H1 (cell line): ENCODE measurements at regions not wholly inside any gene's neighbourhood (a gene's known extent, or its start where the extent isn't known, plus 50 kb on each side); places are given as distances from the start of the nearest gene placed in this dataset.

Source experiments
- CTCF ChIA-PET: fragments of 300-600 bp; sonication (Branson Sonifier 250); formaldehyde crosslinking; loops from one replicate; lab custom pipeline; 2021; ENCODE audit not compliant: partially characterized antibody; lab: Charles Lee
- POLR2A ChIA-PET: fragments of 300-600 bp; sonication (Branson Sonifier 250); formaldehyde crosslinking; loops from one replicate; lab custom pipeline; 2021; ENCODE audit warnings: inconsistent platforms; ENCODE audit not compliant: partially characterized antibody; lab: Charles Lee
- DNase-seq, 2 experiments: peaks; one replicate each; pipeline versions ENCODE4 v3.0.0 to v3.0.0-alpha.2; 2010 to 2022; ENCODE audit warnings: low spot score in 2 of 2, low read depth in 1 of 2, mixed read lengths in 1 of 2
- FAIRE-seq: peaks from 2 replicates; lab custom pipeline; 2011; peaks lifted over from hg19 to GRCh38; lab: Jason Lieb, UNC
- H2AFZ ChIP-seq: 2 replicates; pipeline ENCODE4 v1.8.1; 2012; ENCODE audit warnings: low read length, inconsistent platforms
- H2AK5ac ChIP-seq: 2 replicates; pipeline ENCODE4 v1.6.1; 2013; ENCODE audit warnings: low read depth, low read length
- H2BK120ac ChIP-seq: replicated peaks from 2 replicates; pipeline ENCODE3; 2013; ENCODE audit warnings: low read depth, low read length, inconsistent platforms
- H2BK12ac ChIP-seq: 2 replicates; pipeline ENCODE4 v1.6.1; 2013; ENCODE audit warnings: low read depth, low read length
- H2BK15ac ChIP-seq: 2 replicates; pipeline ENCODE4 v1.6.1; 2013; ENCODE audit warnings: low read length
- H2BK20ac ChIP-seq: 2 replicates; pipeline ENCODE4 v1.6.1; 2013; ENCODE audit warnings: low read length
- H2BK5ac ChIP-seq: 2 replicates; pipeline ENCODE4 v1.6.1; 2013; ENCODE audit warnings: low read depth, low read length
- H3K14ac ChIP-seq: 2 replicates; pipeline ENCODE4 v1.6.1; 2013; ENCODE audit warnings: inconsistent platforms; ENCODE audit not compliant: insufficient read length
- H3K18ac ChIP-seq: 2 replicates; pipeline ENCODE4 v1.6.1; 2013; ENCODE audit warnings: low read length; ENCODE audit errors: extremely low read depth
- H3K23ac ChIP-seq: 2 replicates; pipeline ENCODE4 v1.6.1; 2013; ENCODE audit warnings: inconsistent platforms; ENCODE audit not compliant: insufficient read length
- H3K23me2 ChIP-seq: 2 replicates; pipeline ENCODE4 v1.6.1; 2013; ENCODE audit warnings: low read depth, low read length
- H3K27ac ChIP-seq: 2 replicates; pipeline ENCODE4 v1.6.1; 2011; ENCODE audit warnings: low read depth, low read length, inconsistent platforms
- H3K27me3 ChIP-seq, 4 experiments: replicated peaks in 1 of 4; 1 replicate in 1 of 4; 2 replicates in 3 of 4; pipeline versions ENCODE4 v1.6.1 to v1.8.1; 2011 to 2013; ENCODE audit warnings: low read length in 3 of 4, mild to moderate bottlenecking in 3 of 4, inconsistent platforms in 2 of 4, mixed read lengths in 2 of 4, moderate library complexity in 1 of 4; ENCODE audit not compliant: control insufficient read depth in 3 of 4, insufficient read depth in 3 of 4; ENCODE audit errors: extremely low read depth in 1 of 4
- H3K36me3 ChIP-seq, 4 experiments: 2 replicates each; pipeline versions ENCODE4 v1.6.1 to v1.8.1; 2011 to 2013; ENCODE audit warnings: mild to moderate bottlenecking in 4 of 4, low read length in 3 of 4, moderate library complexity in 2 of 4, control low read depth in 1 of 4, inconsistent platforms in 1 of 4; ENCODE audit not compliant: insufficient read depth in 4 of 4, control insufficient read depth in 2 of 4
- H3K4ac ChIP-seq: replicated peaks from 2 replicates; pipeline ENCODE3; 2013; ENCODE audit warnings: low read length, low read depth, mixed read lengths, inconsistent platforms; ENCODE audit not compliant: insufficient read length
- H3K4me1 ChIP-seq, 4 experiments: replicated peaks in 1 of 4; 1 replicate in 1 of 4; 2 replicates in 3 of 4; pipeline versions ENCODE4 v1.6.1 to v1.8.1; 2011 to 2013; ENCODE audit warnings: low read length in 3 of 4, inconsistent platforms in 2 of 4, mixed read lengths in 1 of 4; ENCODE audit not compliant: insufficient read depth in 4 of 4, control insufficient read depth in 3 of 4
- H3K4me2 ChIP-seq, 2 experiments: 2 replicates each; pipeline versions ENCODE4 v1.6.1 to v1.8.1; 2011 to 2013; ENCODE audit warnings: low read depth in 2 of 2, low read length in 2 of 2, control low read depth in 1 of 2, inconsistent platforms in 1 of 2, mild to moderate bottlenecking in 1 of 2; ENCODE audit not compliant: insufficient read depth in 1 of 2
- H3K4me3 ChIP-seq, 4 experiments: fragments of 200-600, 300-600 bp in 1 of 4; sonication (generic), shearing (Covaris generic), sonication (Bioruptor Twin) in 1 of 4; 2 replicates each; pipeline versions ENCODE4 v1.5.1 to v1.8.1; 2011 to 2016; ENCODE audit warnings: low read length in 4 of 4, low read depth in 3 of 4, control low read depth in 2 of 4, inconsistent platforms in 2 of 4, mild to moderate bottlenecking in 2 of 4, mixed read lengths in 1 of 4, moderate library complexity in 1 of 4; ENCODE audit not compliant: insufficient read depth in 2 of 4; ENCODE audit errors: extremely low read depth in 1 of 4
- H3K56ac ChIP-seq: replicated peaks from 2 replicates; pipeline ENCODE3; 2013; ENCODE audit warnings: low read depth, mild to moderate bottlenecking, mixed read lengths, low read length, inconsistent platforms; ENCODE audit not compliant: insufficient read length
- H3K79me1 ChIP-seq: 2 replicates; pipeline ENCODE4 v1.6.1; 2013; ENCODE audit warnings: low read depth, low read length, control low read depth
- H3K79me2 ChIP-seq, 2 experiments: 2 replicates each; pipeline versions ENCODE4 v1.6.1 to v1.8.1; 2012 to 2013; ENCODE audit warnings: low read length in 2 of 2, mild to moderate bottlenecking in 2 of 2, inconsistent platforms in 1 of 2; ENCODE audit not compliant: insufficient read depth in 2 of 2, control insufficient read depth in 1 of 2
- H3K9ac ChIP-seq, 4 experiments: replicated peaks in 1 of 4; 1 replicate in 1 of 4; 2 replicates in 3 of 4; pipeline versions ENCODE4 v1.6.1 to v1.8.1; 2011 to 2013; ENCODE audit warnings: low read depth in 3 of 4, low read length in 3 of 4, control low read depth in 2 of 4, mild to moderate bottlenecking in 2 of 4, moderate library complexity in 2 of 4, inconsistent platforms in 1 of 4; ENCODE audit errors: extremely low read depth in 1 of 4
- H3K9me3 ChIP-seq, 2 experiments: 2 replicates each; pipeline versions ENCODE4 v1.6.1 to v1.8.1; 2012 to 2013; ENCODE audit warnings: mild to moderate bottlenecking in 2 of 2, moderate library complexity in 2 of 2, control low read depth in 1 of 2, inconsistent platforms in 1 of 2, low read depth in 1 of 2, low read length in 1 of 2, mixed read lengths in 1 of 2; ENCODE audit not compliant: insufficient read depth in 2 of 2
- H4K20me1 ChIP-seq, 2 experiments: replicated peaks in 1 of 2; 2 replicates each; pipeline versions ENCODE3 to v1.8.1; 2011 to 2013; ENCODE audit warnings: inconsistent platforms in 2 of 2, low read length in 2 of 2, mild to moderate bottlenecking in 1 of 2; ENCODE audit not compliant: insufficient read depth in 2 of 2, control insufficient read depth in 1 of 2
- H4K5ac ChIP-seq: 2 replicates; pipeline ENCODE4 v1.6.1; 2013; ENCODE audit warnings: low read length, low read depth, mixed read lengths, inconsistent platforms; ENCODE audit not compliant: insufficient read length
- H4K8ac ChIP-seq: 2 replicates; pipeline ENCODE4 v1.8.0; 2013; ENCODE audit warnings: mild to moderate bottlenecking, moderate library complexity, low read length, inconsistent platforms; ENCODE audit not compliant: insufficient read depth; ENCODE audit errors: extremely low read depth
- H4K91ac ChIP-seq: replicated peaks from 2 replicates; pipeline ENCODE3; 2013; ENCODE audit warnings: low read length, mixed read lengths, inconsistent platforms; ENCODE audit not compliant: insufficient read length
- CBX5 ChIP-seq: fragments of 300-800, 300-1000 bp; sonication (generic); IDR thresholded peaks from 2 replicates; pipeline ENCODE4 v1.7.1; 2016; ENCODE audit warnings: antibody characterized with exemption, low read length, low read depth
- CBX8 ChIP-seq: fragments of 300-800, 300-1000 bp; sonication (generic); IDR thresholded peaks from 2 replicates; pipeline ENCODE4 v1.7.1; 2016; ENCODE audit warnings: low read depth, low read length, borderline replicate concordance
- CREB1 ChIP-seq: IDR thresholded peaks from 2 replicates; pipeline ENCODE4 v1.6.1; 2012; ENCODE audit warnings: inconsistent platforms
- EGR1 ChIP-seq: IDR thresholded peaks from 2 replicates; pipeline ENCODE4 v1.6.1; 2011; ENCODE audit warnings: low read depth, low read length, borderline replicate concordance
- TEAD4 ChIP-seq: IDR thresholded peaks from 2 replicates; pipeline ENCODE4 v1.6.1; 2012; ENCODE audit warnings: low read depth, low read length, inconsistent platforms, mixed read lengths
- WGBS, 2 experiments: shearing (Covaris generic) in 1 of 2; methylation state at CpG; one replicate each; pipeline versions ENCODE4 v1.1.6 to v1.1.7; 2013 to 2015; ENCODE audit warnings: low lambda C conversion rate in 2 of 2, mixed read lengths in 2 of 2, inconsistent platforms in 1 of 2, low coverage in 1 of 2, missing lambda C conversion rate in 1 of 2; ENCODE audit not compliant: insufficient replicate concordance in 2 of 2, insufficient coverage in 1 of 2, insufficient read length in 1 of 2; ENCODE audit errors: extremely low coverage in 1 of 2, missing lambda C conversion rate in 1 of 2; 5-methylcytosine and 5-hydroxymethylcytosine counted together
- TF ChIP-seq, protein P1 (sequence below): IDR thresholded peaks from 2 replicates; pipeline ENCODE4 v1.6.1; 2012; ENCODE audit warnings: inconsistent platforms

DNA sequence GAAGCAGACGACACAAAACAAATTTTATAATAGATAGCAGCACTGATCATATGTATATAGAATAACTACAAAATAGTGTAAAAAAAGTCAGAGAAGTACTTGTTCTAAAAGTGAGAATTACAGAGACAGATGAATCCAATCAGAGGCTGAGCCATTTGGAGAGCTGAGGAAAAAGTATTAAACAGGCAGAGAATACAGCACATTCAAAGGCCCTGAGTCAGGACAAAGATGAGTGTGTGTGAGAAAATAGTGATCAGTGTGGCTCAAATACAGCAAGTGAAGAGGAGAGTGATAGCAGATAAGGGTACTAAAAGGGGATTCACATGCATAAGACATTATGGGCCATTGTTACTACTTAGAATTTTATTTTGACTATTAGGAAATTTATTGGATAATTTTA, 430.6 kb upstream of the BRINP3 start:
- Histone ChIP-seq H3K23me2 (no peaks in the 10 kb centered on the region), H3K4me3 (no peak overlapping the region), H2BK120ac (no peak overlapping the region), H3K27me3 (no peaks in the 10 kb centered on the region), H3K4ac (no peak overlapping the region), H3K9ac (no peak overlapping the region), H3K36me3 (no peaks in the 10 kb centered on the region), H3K9me3 (no peaks in the 10 kb centered on the region), H4K8ac (no peak overlapping the region), H3K79me1 (no peaks in the 10 kb centered on the region), H2BK20ac (no peak overlapping the region), H2AFZ (no peak overlapping the region), H3K18ac (no peak overlapping the region), H2BK5ac (no peak overlapping the region), H3K23ac (no peak overlapping the region), H3K56ac (no peak overlapping the region), H2AK5ac (no peak overlapping the region), H3K79me2 (no peaks in the 10 kb centered on the region), H4K20me1 (no peaks in the 10 kb centered on the region), H2BK15ac (no peak overlapping the region), H4K5ac (no peak overlapping the region), H4K91ac (no peak overlapping the region), H3K4me1 (no peaks in the 10 kb centered on the region; a peak in 1 of 7 replicates), H3K14ac (no peak overlapping the region), H3K27ac (no peak overlapping the region), H2BK12ac (no peak overlapping the region), H3K4me2 (no peak overlapping the region)
- TF ChIP-seq CBX8, result no peak
- no peak for TF ChIP-seq TEAD4
- TF ChIP-seq CBX5, result no peak
- no peak for TF ChIP-seq EGR1
- no peak for TF ChIP-seq CREB1
- TF ChIP-seq, protein P1, sequence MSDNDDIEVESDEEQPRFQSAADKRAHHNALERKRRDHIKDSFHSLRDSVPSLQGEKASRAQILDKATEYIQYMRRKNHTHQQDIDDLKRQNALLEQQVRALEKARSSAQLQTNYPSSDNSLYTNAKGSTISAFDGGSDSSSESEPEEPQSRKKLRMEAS, result no peak
- 89% methylated on average over 1 of the region's 1 CpG; no CpG with 5 or more reads in 1 of the 2 experiments for WGBS, 2 experiments
- DNase-seq, result no peak
- ChIA-PET CTCF (no interaction called here), POLR2A (no interaction called here)
- no peak for FAIRE-seq
